ENCODE measurements at regions not wholly inside any gene's neighbourhood (a gene's known extent, or its start where the extent isn't known, plus 50 kb on each side); places are given as distances from the start of the nearest gene placed in this dataset.
A peak's percentile ranks its signal among the peaks of the same experiment; 100 is the strongest.

DNA sequence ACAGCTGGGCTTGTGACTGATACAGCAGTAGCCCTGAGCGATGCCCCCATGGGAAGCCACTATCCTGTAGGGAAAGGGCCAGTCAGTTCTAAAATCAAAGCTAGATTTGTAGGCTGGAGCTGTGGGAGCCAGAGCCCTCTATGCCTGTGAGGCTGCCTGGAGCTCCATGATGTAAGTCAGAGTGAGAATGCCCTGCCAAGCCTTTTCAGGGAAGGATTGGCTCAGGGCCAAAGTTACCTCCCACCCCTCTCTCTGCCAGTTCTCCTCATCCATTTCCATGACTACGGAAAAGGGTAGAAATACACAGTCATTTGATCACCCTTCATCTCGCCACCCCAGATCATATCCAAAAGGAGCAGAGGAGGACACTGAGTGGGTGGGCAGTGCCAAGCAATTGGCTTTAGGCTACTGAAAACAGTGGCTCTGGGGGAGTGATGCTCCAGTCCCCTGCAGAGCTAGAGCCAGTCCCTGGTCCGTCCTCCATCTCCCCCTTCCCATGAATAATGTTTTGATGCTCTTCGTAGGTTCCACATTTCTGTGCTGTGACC is 59.5 kb upstream of the KCNA3 start:
- no peaks in the 10 kb centered on the region for H3K4me1 ChIP-seq

DNA sequence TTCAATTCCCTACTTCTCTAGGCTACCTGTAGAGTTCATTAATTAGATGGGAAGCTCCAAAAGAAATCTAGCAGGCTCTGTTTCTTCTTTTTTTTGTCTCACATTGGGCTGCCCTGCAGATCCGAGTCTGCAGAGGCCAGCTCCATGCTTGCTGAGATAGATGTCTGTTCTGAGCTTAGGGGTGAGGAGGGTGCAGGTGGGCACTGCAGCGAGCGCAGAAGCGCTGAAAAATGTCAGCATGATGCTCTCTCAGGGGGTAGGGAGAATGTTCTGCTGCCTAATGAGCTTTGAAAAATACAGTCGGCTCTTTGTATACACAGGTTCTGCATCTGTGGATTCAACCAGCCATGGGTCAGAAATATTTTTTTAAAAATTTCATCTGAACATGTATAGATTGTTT is 56.8 kb upstream of the KCNA3 start:
- H3K9me3 ChIP-seq: no peaks in the 10 kb centered on the region
- peaks cover 0 to 17% (median 0%) of the 10 kb centered on the region in 7 donors for H3K27me3 ChIP-seq (replicated peaks in 1 of 7)
- intact Hi-C loops (cut with DNase I; ENCODE audit: low total_unique reads): no loop called here
- no peak overlapping the region for H3K27ac ChIP-seq
- no peaks in the 10 kb centered on the region for H3K36me3 ChIP-seq
- H3K4me3 ChIP-seq: no peak overlapping the region
- no peak for TF ChIP-seq POLR2AphosphoS5 (IDR thresholded peaks at IDR 0.05)
- TF ChIP-seq POLR2A (IDR thresholded peaks at IDR 0.05): no peak
- TF ChIP-seq, protein P1, sequence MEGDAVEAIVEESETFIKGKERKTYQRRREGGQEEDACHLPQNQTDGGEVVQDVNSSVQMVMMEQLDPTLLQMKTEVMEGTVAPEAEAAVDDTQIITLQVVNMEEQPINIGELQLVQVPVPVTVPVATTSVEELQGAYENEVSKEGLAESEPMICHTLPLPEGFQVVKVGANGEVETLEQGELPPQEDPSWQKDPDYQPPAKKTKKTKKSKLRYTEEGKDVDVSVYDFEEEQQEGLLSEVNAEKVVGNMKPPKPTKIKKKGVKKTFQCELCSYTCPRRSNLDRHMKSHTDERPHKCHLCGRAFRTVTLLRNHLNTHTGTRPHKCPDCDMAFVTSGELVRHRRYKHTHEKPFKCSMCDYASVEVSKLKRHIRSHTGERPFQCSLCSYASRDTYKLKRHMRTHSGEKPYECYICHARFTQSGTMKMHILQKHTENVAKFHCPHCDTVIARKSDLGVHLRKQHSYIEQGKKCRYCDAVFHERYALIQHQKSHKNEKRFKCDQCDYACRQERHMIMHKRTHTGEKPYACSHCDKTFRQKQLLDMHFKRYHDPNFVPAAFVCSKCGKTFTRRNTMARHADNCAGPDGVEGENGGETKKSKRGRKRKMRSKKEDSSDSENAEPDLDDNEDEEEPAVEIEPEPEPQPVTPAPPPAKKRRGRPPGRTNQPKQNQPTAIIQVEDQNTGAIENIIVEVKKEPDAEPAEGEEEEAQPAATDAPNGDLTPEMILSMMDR (IDR thresholded peaks at IDR 0.05 in 8 of 11, conservative IDR thresholded peaks at IDR 0.05 in 3 of 11): no peak
- 80 to 91% (median 89%) methylated on average over 5 of the region's 5 CpGs for WGBS, 5 donors
- peaks cover 6 to 14% (median 12%) of the 10 kb centered on the region in 6 donors for H3K4me1 ChIP-seq
- no peak for DNase-seq

More for the DNA sequence above, 59.5 kb upstream of the KCNA3 start:
- Histone ChIP-seq H3K27ac (no peak overlapping the region), H3K36me3 (no peaks in the 10 kb centered on the region), H3K9me3 (no peaks in the 10 kb centered on the region), H3K4me3 (no peak overlapping the region), H3K27me3 (replicated peaks in 1 of 7) (peaks cover 0 to 17% (median 0%) of the 10 kb centered on the region in 7 donors)
- intact Hi-C loops (cut with DNase I; ENCODE audit: low total_unique reads): no loop called here
- no peak for TF ChIP-seq POLR2AphosphoS5 (IDR thresholded peaks at IDR 0.05)
- TF ChIP-seq, protein P1 (IDR thresholded peaks at IDR 0.05 in 8 of 11, conservative IDR thresholded peaks at IDR 0.05 in 3 of 11): no peak
- TF ChIP-seq POLR2A (IDR thresholded peaks at IDR 0.05): no peak
- DNase-seq: no peak
- WGBS, 5 donors: 72 to 88% (median 81%) methylated on average over 5 of the region's 5 CpGs

DNA sequence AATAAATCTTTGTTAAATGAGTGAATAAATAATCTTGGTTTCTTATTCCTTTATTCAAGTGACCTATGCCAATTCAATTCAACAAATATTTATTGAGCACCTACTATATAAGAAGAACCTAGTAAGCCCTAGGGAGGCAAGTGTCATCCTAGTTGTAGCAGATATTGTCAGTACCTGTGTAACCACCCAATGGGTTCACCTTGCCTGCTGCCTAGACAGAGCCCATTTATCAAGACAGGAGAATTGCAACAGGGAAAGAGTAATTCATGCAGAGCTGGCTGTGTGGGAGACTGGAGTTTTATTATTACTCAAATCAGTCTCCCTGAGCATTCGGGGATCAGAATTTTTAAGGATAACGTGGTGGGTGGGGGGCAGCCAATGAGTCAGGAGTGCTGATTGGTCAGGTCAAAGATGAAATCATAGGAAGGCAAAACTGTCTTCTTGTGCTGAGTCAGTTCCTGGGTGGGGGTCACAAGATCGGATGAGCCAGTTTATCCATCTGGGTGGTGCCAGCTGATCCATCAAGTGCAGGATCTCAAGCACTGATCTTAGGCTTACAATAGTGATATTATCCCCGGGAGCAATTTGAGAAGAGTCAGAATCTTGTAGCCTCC is 53.8 kb upstream of the KCNA3 start:
- H3K36me3 ChIP-seq: no peaks in the 10 kb centered on the region
- TF ChIP-seq POLR2A (IDR thresholded peaks at IDR 0.05) (no peak), POLR2AphosphoS5 (IDR thresholded peaks at IDR 0.05) (no peak)
- TF ChIP-seq, protein P1 (IDR thresholded peaks at IDR 0.05 in 8 of 11, conservative IDR thresholded peaks at IDR 0.05 in 3 of 11): no peak
- H3K27me3 ChIP-seq (replicated peaks in 1 of 7): no peaks in the 10 kb centered on the region
- no peaks in the 10 kb centered on the region for H3K9me3 ChIP-seq
- DNase-seq: no peak
- no peak overlapping the region for H3K27ac ChIP-seq
- intact Hi-C loops (cut with DNase I; ENCODE audit: low total_unique reads): no loop called here
- WGBS, 5 donors: 73 to 86% (median 82%) methylated on average over 4 of the region's 4 CpGs
- no peak overlapping the region for H3K4me3 ChIP-seq
- peaks cover 6 to 21% (median 18%) of the 10 kb centered on the region in 6 donors for H3K4me1 ChIP-seq

DNA sequence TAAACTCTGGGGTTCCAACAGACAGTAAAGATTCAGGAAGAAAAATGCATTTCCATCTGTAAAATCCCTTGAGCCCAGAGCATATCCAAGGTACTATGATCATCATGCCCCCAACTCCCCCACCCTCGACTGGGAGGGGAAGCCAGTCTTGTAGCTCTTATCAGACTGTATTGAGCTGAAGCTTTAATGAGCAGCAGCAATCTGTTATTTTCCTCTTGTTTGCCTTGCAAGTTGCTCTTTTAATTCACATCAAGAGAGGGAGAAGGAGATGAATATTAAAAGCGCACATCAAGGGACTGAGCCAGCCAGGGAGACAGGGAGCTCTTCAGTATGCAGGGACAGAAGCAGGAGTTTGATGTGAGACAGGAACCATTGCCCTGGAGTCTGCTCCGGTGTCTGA is 52.5 kb upstream of the KCNA3 start:
- Histone ChIP-seq H3K4me1 (peaks cover 6 to 21% (median 18%) of the 10 kb centered on the region in 6 donors), H3K36me3 (no peaks in the 10 kb centered on the region), H3K27me3 (replicated peaks in 1 of 7) (no peaks in the 10 kb centered on the region), H3K27ac (peak overlapping the region; percentile 4 to 63 (median 38)), H3K9me3 (no peaks in the 10 kb centered on the region), H3K4me3 (no peak overlapping the region)
- WGBS, 5 donors: 40 to 72% (median 59%) methylated on average over 3 of the region's 3 CpGs
- intact Hi-C loops (cut with DNase I; ENCODE audit: low total_unique reads): no loop called here
- DNase-seq: no peak
- TF ChIP-seq, protein P1 (IDR thresholded peaks at IDR 0.05 in 8 of 11, conservative IDR thresholded peaks at IDR 0.05 in 3 of 11): no peak
- TF ChIP-seq POLR2AphosphoS5 (IDR thresholded peaks at IDR 0.05) (no peak), POLR2A (IDR thresholded peaks at IDR 0.05) (no peak)
